GM19238 (cell line): ENCODE measurements at regions not wholly inside any gene's neighbourhood (a gene's known extent, or its start where the extent isn't known, plus 50 kb on each side); places are given as distances from the start of the nearest gene placed in this dataset.
"Not testable (repeated sequence)": the region's sequence is repeated elsewhere in the genome, so short reads cannot be mapped to it uniquely, and the experiment has no call there.

Experiments
- DNase-seq: peaks from one replicate; pipeline ENCODE4 v3.0.0; 2011; ENCODE audit warnings: low spot score; ENCODE audit not compliant: insufficient read length

DNA sequence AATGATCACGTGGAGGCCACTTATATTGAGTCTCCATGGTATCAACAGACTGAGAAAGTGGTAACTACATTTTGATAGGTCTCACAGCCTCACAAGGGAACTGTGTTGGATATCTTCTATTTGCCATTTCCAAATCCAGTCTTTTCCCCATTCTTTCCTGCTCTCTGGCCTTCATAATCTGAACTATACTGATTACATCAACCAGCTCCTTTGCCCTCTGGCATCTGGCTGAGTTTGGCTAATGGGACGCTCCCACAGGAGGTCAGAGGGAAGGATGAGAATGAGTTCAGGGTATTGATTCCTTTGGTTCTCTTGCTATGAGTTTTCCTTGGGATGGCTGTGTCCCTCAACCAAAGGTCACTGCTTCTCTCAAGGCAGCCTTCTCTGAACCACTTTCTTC is 152.6 kb downstream of the RTL9 start:
- DNase-seq: no peak

DNA sequence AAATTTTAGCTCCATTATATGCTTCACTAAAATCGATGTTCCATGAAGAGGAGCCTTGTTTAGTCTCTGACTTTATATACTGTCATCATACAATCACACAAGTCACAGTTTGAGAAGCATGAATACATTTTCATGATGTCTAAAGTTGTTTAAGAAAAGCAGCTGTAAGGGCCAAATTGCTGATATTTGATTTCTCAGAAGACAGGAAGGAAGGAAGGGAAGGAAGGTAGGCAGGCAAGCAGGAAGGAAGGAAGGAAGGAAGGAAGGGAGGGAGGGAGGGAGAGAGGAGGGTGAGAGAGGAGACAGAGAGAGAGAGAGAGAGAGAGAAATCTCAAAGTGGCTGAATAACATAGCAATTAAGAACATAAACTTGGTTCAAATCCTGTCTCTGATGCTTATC is 153.7 kb downstream of the RTL9 start:
- DNase-seq: no peak

DNA sequence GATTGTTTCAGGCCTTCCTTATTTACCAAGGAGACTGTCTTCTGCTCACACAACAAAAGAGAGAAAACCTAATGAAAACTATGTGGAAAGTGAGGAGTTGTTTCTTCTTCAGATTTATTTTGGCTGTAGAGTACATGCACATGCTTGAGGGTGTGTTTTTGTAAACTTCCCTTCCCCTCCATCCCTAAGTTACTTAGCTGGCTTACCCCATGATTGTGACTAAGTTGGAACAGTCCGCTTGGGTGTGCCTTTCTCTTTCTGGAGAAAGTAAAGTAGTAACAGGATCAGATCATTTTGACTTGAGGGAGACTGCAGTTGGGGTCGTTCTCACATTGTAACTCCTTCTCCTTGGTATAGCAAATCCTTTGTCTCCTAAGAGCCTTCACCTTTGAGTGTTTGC is 155.9 kb downstream of the RTL9 start:
- no peak for DNase-seq

DNA sequence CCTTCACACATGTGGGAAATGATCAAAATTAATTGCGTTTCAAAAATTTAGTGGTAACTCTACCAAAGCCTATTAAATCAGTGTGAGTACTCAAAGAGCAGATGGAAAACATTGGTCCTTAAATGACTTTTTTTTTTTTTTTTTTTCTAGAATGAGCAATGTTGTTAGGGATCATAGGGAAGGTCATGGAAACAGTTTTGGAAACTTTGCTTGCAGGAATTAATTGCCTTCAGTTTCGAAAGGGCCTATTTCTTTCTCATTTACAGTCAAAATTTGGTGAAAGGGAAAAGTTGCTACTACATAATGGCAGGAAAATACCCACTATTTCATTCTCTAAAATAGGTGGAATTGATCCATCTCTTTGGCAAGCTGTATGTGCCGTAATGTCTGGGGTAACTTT is 160.9 kb downstream of the RTL9 start:
- no peak for DNase-seq

DNA sequence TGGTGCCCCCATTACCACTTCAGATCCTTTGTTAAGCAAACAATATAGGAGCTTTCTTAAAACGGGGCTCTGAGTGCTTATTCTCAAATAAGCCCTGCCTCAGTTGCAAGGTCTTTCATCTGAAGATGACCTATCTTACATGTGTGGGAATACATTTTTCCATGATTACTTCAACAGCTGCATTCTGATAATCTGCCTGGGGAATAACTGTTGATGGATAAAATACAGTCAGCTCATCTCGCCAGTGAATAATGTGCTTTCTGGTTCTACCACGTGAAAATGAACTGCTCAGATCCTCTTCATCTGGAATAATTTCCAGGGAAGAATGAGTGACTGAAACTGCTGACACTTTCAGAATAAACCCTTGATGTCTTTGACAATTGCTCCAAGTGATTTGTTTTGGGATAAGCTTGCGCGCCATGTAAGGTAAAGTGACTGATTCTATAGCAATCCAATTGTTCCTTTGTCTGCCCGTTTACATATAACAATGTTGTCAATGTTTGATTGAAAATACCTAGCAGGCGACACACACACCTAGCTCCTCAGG is 161.3 kb downstream of the RTL9 start:
- no peak for DNase-seq

DNA sequence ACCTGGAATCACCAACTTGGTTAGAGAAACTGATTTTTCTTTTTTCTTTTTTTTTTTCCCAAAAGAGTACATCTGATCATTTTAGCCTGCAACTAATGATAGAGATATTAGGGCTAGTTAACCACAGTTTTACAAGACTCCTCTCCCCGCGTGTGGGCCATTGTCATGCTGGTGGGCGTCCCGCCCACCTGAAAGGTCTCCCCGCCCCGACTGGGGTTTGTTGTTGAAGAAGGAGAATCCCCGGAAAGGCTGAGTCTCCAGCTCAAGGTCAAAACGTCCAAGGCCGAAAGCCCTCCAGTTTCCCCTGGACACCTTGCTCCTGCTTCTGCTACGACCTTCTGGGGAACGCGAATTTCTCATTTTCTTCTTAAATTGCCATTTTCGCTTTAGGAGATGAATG is 162.0 kb downstream of the RTL9 start:
- not testable (repeated sequence) for DNase-seq

DNA sequence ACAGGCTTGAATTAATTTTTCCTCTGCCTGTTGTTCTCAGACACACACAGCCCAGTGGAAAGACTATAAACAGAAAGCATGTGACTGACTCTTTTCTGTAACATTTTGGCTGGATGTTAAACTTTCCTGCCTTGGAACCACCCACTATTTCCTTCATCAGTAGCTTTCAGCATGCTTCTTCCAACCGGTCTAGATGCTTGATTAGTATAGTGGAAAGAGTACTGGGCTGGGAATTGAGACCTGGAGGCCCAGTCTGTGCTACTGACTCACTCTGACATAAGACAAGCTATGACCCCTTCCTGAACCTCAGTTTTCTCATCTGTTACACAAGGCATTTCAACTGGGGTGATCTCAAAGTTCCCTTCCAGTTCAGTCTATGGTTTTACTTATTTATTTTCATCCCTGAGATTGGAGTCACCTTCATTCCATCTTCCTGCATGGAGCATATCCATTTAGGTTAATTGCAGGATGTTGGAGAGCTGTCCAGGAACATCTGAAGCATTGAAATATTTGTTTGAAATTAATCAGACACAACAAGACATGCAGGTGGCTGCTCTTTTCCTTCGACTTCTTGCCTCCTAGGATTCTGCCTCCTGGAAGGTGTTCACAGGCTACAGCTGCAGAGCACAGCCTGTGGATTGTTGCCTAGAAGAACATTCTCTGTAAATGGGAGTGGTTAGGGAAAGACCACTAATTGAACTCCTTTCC is 173.4 kb downstream of the RTL9 start:
- no peak for DNase-seq

DNA sequence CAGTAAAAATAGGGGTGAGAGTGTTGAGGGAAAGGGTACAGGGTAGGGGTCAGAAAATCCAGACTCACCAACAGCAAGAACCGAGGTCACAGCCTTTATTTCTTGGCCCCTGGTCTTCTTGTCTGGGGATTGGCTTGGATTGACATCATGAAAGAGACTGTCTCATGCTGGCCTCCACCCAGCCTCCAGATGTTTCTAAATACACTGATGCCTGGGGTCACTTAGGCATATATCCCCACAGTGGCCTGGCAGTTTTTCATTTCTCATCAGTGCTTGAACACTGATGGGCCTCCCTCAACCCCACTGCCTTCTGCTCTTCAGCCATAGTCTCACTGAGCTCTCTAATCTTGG is 173.9 kb downstream of the RTL9 start:
- no peak for DNase-seq

DNA sequence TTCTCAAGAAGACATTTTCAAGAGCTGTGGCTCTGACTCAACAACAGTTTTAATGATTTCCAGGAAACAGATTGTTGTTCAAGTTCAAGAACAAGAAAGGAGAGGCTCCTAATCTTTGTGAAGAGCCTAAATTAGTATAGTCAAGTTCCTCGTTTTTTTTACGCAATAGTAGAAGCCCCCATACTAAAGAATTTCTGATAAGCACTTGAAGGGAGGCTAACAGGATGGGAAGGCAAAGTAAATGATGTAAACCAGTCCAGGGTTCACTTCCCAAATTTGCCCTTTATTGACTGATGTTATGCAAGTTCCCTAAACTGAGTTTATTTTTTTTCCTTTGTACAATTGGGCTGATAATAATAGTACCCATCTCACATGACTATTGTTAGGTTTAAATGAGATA is 178.2 kb downstream of the RTL9 start:
- DNase-seq: no peak

DNA sequence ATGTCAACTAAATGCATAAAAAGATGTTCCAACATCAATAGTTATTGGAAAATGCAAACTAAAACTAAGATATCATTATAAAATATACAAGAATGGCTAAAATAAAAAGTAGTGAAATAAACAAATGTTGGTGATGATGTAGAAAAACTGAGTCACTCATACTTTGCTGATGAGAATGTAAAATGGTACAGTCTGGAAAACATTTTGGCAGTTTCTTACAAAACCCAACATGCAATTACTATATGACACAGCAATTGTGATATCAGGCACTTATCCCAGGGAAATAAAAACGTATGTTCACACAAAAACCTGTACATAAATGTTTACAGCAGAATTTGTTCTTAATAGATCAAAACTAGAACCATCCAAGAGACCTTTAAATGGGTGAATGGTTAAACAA is 182.6 kb downstream of the RTL9 start:
- DNase-seq: no peak

DNA sequence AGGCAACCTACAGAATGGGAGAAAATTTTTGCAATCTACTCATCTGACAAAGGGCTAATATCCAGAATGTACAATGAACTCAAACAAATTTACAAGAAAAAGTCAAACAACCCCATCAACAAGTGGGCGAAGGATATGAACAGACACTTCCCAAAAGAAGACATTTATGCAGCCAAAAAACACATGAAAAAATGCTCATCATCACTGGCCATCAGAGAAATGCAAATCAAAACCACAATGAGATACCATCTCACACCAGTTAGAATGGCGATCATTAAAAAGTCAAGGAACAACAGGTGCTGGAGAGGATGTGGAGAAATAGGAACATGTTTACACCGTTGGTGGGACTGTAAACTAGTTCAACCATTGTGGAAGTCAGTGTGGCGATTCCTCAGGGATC is 192.2 kb downstream of the RTL9 start:
- DNase-seq: not testable (repeated sequence)

DNA sequence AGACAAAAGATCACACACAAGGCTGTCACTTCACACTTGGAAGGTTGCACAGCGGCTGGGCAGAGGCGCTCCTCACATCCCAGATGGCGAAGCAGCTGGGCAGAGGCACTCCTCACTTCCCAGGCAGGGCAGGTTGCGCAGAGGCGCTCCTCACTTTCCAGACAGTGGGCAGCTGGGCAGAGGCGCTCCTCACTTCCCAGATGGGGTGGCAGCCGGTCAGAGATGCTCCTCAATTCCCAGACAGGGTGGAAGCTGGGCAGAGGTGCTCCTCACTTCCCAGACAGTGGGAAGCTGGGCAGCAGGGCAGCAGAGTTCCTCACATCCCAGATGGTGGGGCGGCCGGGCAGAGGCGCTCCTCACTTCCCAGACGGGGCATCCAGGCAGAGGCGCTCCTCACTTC is 199.2 kb downstream of the RTL9 start:
- no peak for DNase-seq

DNA sequence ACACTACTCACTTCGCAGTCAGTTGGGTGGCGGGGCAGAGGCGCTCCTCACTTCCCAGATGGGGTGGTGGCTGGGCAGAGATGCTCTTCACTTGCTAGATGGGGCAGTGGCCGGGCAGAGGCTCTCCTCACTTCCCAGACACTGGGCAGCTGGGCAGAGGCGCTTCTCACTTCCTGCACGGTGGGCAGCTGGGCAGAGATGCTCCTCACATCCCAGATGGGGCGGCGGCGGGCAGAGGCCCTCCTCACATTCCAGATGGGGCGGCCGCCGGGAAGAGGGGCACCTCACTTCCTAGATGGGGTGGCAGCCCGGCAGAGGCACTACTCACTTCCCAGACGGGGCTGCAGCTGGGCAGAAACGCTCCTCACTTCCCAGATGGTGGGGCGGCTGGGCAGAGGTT is 199.8 kb downstream of the RTL9 start:
- no peak for DNase-seq

DNA sequence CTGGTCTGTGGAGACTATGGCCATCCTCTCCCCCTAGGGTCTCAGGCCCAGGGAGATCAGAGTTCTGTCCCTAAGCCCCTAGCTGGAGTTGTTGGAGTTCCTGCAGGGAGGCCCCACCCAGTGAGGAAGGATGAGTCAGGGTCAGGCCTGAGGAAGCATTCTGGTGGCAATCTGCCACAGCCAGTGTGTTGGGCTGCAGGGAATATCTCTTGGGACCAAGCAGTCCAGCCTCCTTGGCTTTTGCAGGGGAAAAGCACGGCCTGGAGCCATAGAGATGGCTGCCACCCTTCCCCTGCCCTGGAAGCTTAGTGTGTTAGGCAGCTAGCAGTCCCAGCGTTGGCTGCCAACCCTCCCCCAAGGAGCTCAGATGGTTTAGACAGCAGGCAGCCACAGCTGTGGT is 202.4 kb downstream of the RTL9 start:
- no peak for DNase-seq

DNA sequence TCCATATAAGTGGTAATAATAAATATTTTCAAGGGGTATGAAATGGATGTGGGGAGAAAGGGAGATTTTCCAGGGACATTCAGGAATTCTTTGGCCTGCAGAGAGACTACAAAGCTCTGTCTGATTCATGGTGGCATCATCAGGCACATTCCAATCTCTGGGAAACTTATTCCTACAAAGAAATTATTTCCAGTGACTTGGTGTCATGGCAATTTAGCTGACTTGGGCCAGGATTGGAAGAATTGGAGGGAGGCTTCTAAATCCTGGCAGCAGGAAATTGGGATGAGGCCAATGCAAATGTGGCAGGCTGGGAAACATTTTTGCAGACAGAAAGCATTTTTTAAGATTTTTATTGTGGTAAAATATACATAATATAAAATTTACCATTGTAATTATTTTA is 204.6 kb downstream of the RTL9 start:
- no peak for DNase-seq

DNA sequence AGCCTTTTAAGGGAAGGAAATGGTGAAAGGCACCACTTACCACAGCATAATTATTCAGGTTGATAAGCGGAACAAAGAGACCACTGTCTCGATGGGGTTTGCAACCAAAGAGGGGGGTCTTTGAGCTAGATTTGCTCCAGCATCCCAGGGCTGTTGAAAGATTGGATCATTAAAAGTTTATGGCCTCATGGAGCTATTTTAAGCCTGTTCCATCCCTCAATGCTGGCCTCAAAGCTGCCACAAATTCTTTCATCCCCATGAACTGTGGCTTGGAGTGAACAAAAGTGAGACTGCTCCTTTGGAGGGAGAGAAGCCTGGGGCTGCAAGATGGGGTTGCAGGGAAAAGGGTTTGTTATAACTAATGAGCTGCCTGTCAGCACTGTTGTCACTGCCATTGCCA is 209.8 kb downstream of the RTL9 start:
- DNase-seq: no peak

DNA sequence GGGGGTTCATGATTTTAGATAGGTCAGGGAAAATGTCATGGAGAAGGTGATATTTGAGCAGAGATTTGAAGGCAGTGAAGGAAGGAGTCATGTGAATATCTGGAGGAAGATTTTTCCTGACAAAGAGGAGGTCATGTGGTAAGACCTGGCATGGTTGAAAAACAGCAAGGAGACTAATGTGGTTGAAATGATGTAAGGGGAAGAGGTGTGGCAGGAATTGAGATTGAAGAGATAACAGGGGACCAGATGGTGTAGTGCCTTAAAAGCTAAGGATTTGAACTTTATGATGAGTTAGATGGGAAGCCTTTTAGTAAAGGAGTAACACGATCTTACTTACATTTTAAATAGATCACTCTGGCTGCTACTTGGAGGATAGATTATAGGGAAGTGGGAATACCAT is 210.9 kb downstream of the RTL9 start:
- no peak for DNase-seq

DNA sequence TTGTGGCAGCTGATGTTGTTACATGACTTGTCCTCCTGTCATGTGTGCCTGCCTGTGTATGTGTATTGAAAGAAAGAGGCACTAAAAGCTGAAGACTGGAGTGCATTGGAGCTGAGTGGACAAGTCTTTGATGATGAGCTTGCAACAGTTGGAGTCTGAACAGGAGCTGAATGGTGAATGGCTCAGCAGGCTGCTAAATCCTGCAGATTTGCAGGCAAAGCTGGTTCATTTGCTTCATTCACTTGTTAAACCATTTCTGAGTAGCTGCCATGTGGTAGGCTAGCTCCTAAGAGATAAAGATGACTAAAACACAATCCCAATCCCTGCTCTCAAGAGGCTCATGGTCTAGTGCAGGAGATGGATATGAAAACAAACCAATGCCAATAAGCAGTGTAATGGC is 217.3 kb downstream of the CHRDL1 start:
- no peak for DNase-seq

DNA sequence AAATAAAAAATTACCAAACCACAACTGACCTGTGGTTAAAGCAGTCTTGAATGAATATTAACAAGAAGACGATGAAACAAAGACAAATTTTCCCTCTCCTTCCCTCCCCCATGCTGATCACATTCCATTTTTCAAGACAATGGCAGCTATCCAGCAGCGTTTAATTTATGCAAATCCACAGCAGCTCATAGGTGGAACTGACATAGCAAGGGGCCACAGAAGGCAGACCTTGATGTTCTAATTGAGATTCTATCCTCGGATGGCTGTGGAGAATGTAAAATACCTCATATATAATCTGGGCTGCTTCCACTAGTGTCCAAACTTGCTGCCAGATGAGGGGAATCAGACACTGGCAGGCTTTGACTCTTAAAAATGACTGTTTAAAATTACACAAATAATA is 211.5 kb downstream of the CHRDL1 start:
- DNase-seq: no peak

DNA sequence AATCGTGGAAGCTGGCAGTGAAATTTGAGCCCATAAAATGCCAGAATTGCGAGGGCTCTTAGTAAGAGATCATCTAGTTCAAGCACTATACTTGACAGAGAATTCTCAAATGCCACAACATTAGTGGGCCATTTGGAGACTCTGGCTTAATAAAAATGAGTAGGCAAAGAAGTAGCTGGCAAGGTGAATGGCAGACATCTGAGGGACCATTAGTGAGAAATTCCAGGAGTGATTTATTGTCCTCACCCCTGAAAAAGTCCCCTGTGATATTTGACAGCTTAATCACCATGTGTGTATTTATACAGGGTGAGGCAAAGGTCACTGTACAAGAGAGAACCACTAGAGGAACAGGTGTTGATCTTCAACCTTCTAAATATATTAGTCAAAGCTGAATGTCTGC is 207.5 kb downstream of the CHRDL1 start:
- DNase-seq: no peak

DNA sequence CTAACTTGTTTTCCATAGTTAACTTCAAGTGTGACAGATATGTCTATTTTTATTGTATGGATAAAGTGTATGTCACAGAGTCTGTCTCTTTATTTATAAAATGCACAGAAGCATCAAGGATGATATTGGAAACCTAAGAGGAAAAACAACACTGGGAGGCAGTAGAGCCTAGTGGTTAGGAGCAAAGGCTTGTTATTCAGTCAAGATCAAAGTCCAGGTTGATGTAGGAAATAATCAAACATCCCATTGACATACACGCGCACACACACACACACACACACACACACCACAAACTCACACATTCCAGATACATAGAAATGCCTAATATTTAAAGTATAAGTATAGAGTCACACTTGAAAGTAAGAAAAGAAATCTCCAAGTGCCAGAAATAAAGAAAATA is 206.8 kb downstream of the CHRDL1 start:
- no peak for DNase-seq

DNA sequence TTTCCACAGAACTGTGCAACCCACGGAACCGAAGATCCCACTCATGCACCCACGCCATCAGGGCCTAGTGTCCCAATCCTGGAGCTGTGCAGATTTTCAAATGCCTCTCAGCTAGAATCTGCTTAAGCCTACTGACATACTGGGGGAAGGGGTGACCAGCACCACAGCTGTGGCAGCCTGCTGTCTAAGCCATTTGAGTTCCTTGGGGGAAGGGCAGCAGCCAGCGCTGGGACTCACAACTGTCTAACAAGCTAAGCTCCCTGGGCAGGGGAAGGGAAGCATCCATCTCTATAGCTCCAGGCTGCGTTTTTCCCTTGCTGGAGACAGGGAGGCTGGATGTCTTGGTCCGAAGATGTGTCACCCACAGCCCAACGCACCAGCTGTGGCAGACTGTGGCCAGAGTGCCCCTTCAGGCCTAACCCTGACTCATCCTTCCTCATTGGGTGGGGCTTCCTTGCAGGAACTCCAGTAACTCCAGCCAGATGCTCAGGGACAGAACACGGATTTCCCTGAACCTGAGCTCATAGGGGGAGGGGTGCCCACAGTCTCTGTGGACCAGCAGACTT is 194.8 kb downstream of the CHRDL1 start:
- no peak for DNase-seq

DNA sequence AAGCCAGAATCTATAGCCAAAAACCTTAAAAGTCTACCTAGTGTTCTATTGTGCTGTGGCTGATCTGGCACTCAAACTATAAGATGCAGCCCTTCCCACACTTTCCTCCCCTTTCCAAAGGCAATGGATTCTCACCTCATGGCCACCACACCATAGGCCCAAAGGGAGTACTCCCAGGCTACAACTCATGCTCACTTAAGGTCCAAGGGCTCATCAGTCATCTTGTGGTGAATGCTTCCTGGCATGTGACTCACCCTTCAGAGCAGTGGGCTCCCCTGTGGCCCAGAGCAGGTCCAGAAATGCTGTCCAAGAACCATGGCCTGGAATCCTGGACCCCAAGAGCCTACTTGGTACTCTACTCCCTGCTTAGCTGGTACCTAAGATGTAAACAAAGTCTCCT is 181.0 kb downstream of the CHRDL1 start:
- no peak for DNase-seq
